SK-N-SH (cell line): ENCODE measurements at regions not wholly inside any gene's neighbourhood (a gene's known extent, or its start where the extent isn't known, plus 50 kb on each side); places are given as distances from the start of the nearest gene placed in this dataset.

ENCODE experiments used
- CTCF ChIA-PET: fragments of 300-600, 350-600 bp; formaldehyde crosslinking; extraction: SDS; loops from one replicate; lab custom pipeline; 2021; lab: Yijun Ruan, JAX
- POLR2A ChIA-PET: fragments of 350-600 bp; sonication (Branson Sonifier 250); formaldehyde crosslinking; extraction: SDS; loops from one replicate; lab custom pipeline; 2020; ENCODE audit warnings: antibody characterized with exemption, inconsistent platforms; lab: Yijun Ruan, JAX
- DNase-seq: peaks from one replicate; pipeline ENCODE4 v3.0.0; 2012
- H2AFZ ChIP-seq: fragments of 200-600 bp; sonication (generic); 2 replicates; pipeline ENCODE4 v1.8.1; 2016; ENCODE audit warnings: antibody characterized with exemption, mild to moderate bottlenecking, low read depth
- H3F3A ChIP-seq: fragments of 200-600 bp; sonication (generic); replicated peaks from 2 replicates; pipeline ENCODE3; 2016; ENCODE audit warnings: antibody characterized with exemption, mild to moderate bottlenecking; ENCODE audit not compliant: insufficient read depth
- H3K27ac ChIP-seq, 2 experiments: fragments of 200-500 bp in 1 of 2; fragments of 200-600 bp in 1 of 2; sonication (Bioruptor generic) in 1 of 2; sonication (generic), shearing (Covaris generic) in 1 of 2; 2 replicates each; pipeline versions ENCODE4 v1.5.1 to v1.6.1; 2014 to 2016; ENCODE audit warnings: low read depth in 2 of 2, inconsistent platforms in 1 of 2, low read length in 1 of 2, mild to moderate bottlenecking in 1 of 2, mixed read lengths in 1 of 2
- H3K27me3 ChIP-seq: fragments of 200-600 bp; sonication (generic), shearing (Covaris generic); 2 replicates; pipeline ENCODE4 v1.6.1; 2016; ENCODE audit warnings: mixed run types; ENCODE audit not compliant: insufficient read depth
- H3K36me3 ChIP-seq, 2 experiments: fragments of 200-500 bp in 1 of 2; fragments of 200-600 bp in 1 of 2; sonication (Bioruptor generic) in 1 of 2; sonication (generic) in 1 of 2; replicated peaks in 1 of 2; 2 replicates each; pipeline versions ENCODE3 to v1.5.1; 2014 to 2016; ENCODE audit warnings: low read length in 1 of 2, mild to moderate bottlenecking in 1 of 2; ENCODE audit not compliant: insufficient read depth in 2 of 2, control insufficient read depth in 1 of 2
- H3K4me1 ChIP-seq, 2 experiments: fragments of 200-500 bp in 1 of 2; fragments of 200-600 bp in 1 of 2; sonication (Bioruptor generic) in 1 of 2; sonication (generic), shearing (Covaris generic) in 1 of 2; 2 replicates each; pipeline versions ENCODE4 v1.5.1 to v1.6.1; 2014 to 2016; ENCODE audit warnings: low read depth in 1 of 2, low read length in 1 of 2, mixed run types in 1 of 2; ENCODE audit not compliant: insufficient read depth in 2 of 2, control insufficient read depth in 1 of 2
- H3K4me2 ChIP-seq: fragments of 200-600 bp; sonication (generic), shearing (Covaris generic); 2 replicates; pipeline ENCODE4 v1.6.1; 2017; ENCODE audit warnings: mixed run types
- H3K4me3 ChIP-seq, 2 experiments: fragments of 200-500 bp in 1 of 2; fragments of 200-600 bp in 1 of 2; sonication (Bioruptor generic) in 1 of 2; sonication (generic), shearing (Covaris generic) in 1 of 2; 2 replicates each; pipeline versions ENCODE4 v1.5.1 to v1.8.1; 2014 to 2016; ENCODE audit warnings: low read depth in 2 of 2, inconsistent platforms in 1 of 2, low read length in 1 of 2, mild to moderate bottlenecking in 1 of 2, mixed read lengths in 1 of 2, moderate library complexity in 1 of 2
- H3K79me2 ChIP-seq: fragments of 200-600 bp; sonication (generic); 2 replicates; pipeline ENCODE4 v1.8.1; 2017; ENCODE audit warnings: mild to moderate bottlenecking; ENCODE audit not compliant: insufficient read depth
- H3K9ac ChIP-seq: fragments of 200-600 bp; sonication (generic); 2 replicates; pipeline ENCODE4 v1.6.1; 2017; ENCODE audit warnings: mixed run types
- H3K9me2 ChIP-seq: fragments of 200-600 bp; sonication (generic); 2 replicates; pipeline ENCODE4 v1.6.1; 2017; ENCODE audit warnings: mixed run types
- H3K9me3 ChIP-seq: fragments of 200-600 bp; sonication (generic); 2 replicates; pipeline ENCODE4 v1.6.1; 2017; ENCODE audit warnings: mixed run types, mild to moderate bottlenecking, moderate library complexity
- H4K20me1 ChIP-seq: fragments of 200-600 bp; sonication (generic); 2 replicates; pipeline ENCODE4 v1.6.1; 2017; ENCODE audit warnings: mild to moderate bottlenecking, mixed run types; ENCODE audit not compliant: insufficient read depth
- ELF1 ChIP-seq: IDR thresholded peaks from 2 replicates; pipeline ENCODE4 v1.4.0; 2012
- EP300 ChIP-seq, 2 experiments: IDR thresholded peaks; 2 replicates each; pipeline versions ENCODE4 v1.4.0 to v1.6.1; 2012; ENCODE audit warnings: borderline replicate concordance in 1 of 2, low read depth in 1 of 2, low read length in 1 of 2
- EZH2phosphoT487 ChIP-seq: fragments of 200-600 bp; sonication (generic); IDR thresholded peaks from 2 replicates; pipeline ENCODE4 v1.6.1; 2017; ENCODE audit warnings: low read depth, mixed run types, mild to moderate bottlenecking, antibody characterized with exemption, moderate library complexity, borderline replicate concordance
- FOXJ3 ChIP-seq: sonication (generic); formaldehyde crosslinking; IDR thresholded peaks from 2 replicates; pipeline ENCODE4 v1.5.1; 2020; ENCODE audit warnings: mild to moderate bottlenecking, missing genetic modification reagents
- FOXM1 ChIP-seq: IDR thresholded peaks from 2 replicates; pipeline ENCODE4 v1.4.0; 2012; ENCODE audit warnings: low read depth, mild to moderate bottlenecking
- GABPA ChIP-seq: IDR thresholded peaks from 2 replicates; pipeline ENCODE4 v1.4.0; 2012; ENCODE audit warnings: low read depth, mild to moderate bottlenecking
- IRF3 ChIP-seq: fragments of 150-350 bp; IDR thresholded peaks from 2 replicates; pipeline ENCODE4 v1.6.1; 2016; ENCODE audit warnings: mild to moderate bottlenecking, low read depth, low read length
- MAX ChIP-seq: IDR thresholded peaks from 2 replicates; pipeline ENCODE4 v1.4.0; 2012; ENCODE audit warnings: low read depth
- MXI1 ChIP-seq: IDR thresholded peaks from 2 replicates; pipeline ENCODE4 v1.6.1; 2012; ENCODE audit warnings: mild to moderate bottlenecking, low read depth, low read length, improper control_type of control experiment
- NRF1 ChIP-seq: IDR thresholded peaks from 2 replicates; pipeline ENCODE4 v1.6.1; 2012; ENCODE audit warnings: low read depth, mild to moderate bottlenecking, low read length
- PBX3 ChIP-seq: IDR thresholded peaks from 2 replicates; pipeline ENCODE4; 2012
- RAD21 ChIP-seq: IDR thresholded peaks from 2 replicates; pipeline ENCODE4 v1.6.1; 2012; ENCODE audit warnings: mild to moderate bottlenecking, low read length
- REST ChIP-seq: IDR thresholded peaks from 2 replicates; pipeline ENCODE4 v1.6.1; 2012; ENCODE audit warnings: mild to moderate bottlenecking, low read depth, low read length, moderate library complexity
- TAF1 ChIP-seq: IDR thresholded peaks from 2 replicates; pipeline ENCODE4 v1.6.1; 2012; ENCODE audit warnings: low read depth, mild to moderate bottlenecking, low read length, moderate library complexity, borderline replicate concordance
- TEAD4 ChIP-seq: IDR thresholded peaks from 2 replicates; pipeline ENCODE4 v1.4.0; 2012; ENCODE audit warnings: mild to moderate bottlenecking, borderline replicate concordance; ENCODE audit not compliant: insufficient read depth
- USF2 ChIP-seq: fragments of 150-350 bp; IDR thresholded peaks from 2 replicates; pipeline ENCODE4 v1.6.1; 2017; ENCODE audit warnings: antibody characterized with exemption, low read length, low read depth, borderline replicate concordance
- ZBTB33 ChIP-seq: IDR thresholded peaks from 2 replicates; pipeline ENCODE4 v1.4.0; 2012; ENCODE audit warnings: low read depth, borderline replicate concordance
- WGBS: methylation state at CpG from one replicate; pipeline ENCODE4 v1.1.6; 2017; ENCODE audit warnings: low lambda C conversion rate; 5-methylcytosine and 5-hydroxymethylcytosine counted together

GRCh38 chr2:47301277-47301618 is 67.9 kb upstream of the EPCAM start (continued):
- TF ChIP-seq USF2, result no peak

GRCh38 chr2:47300609-47301276 is 68.4 kb upstream of the EPCAM start:
- WGBS, result 93% methylated on average over 3 of the region's 3 CpGs
- CTCF ChIA-PET, result interaction anchor here (0.6 to 3.5 kb wide), 6 partner anchors 9 to 891 kb away, joined by 3 to 16 read pairs (median 9); no protein-coding TSS in a partner anchor
- POLR2A ChIA-PET, result no interaction called here

More at GRCh38 chr2:47300609-47301276, 68.4 kb upstream of the EPCAM start:
- Histone ChIP-seq H3K27me3 (no peaks in the 10 kb centered on the region), H3F3A (no peaks in the 10 kb centered on the region), H3K79me2 (no peaks in the 10 kb centered on the region), H3K9me3 (no peaks in the 10 kb centered on the region), H2AFZ (no peak overlapping the region), H3K27ac (no peak overlapping the region), H3K36me3 (no peaks in the 10 kb centered on the region), H3K4me3 (no peak overlapping the region), H3K9me2 (no peaks in the 10 kb centered on the region), H4K20me1 (no peaks in the 10 kb centered on the region), H3K4me2 (no peak overlapping the region), H3K4me1 (peaks cover 2 to 5% of the 10 kb centered on the region in 2 experiments; a peak in 3 of 4 replicates), H3K9ac (no peak overlapping the region)
- no peak for DNase-seq
- no peak for TF ChIP-seq EZH2phosphoT487
- no peak for TF ChIP-seq REST
- no peak for TF ChIP-seq ELF1
- TF ChIP-seq PBX3, result no peak
- TF ChIP-seq MAX, result no peak
- TF ChIP-seq TEAD4, result no peak
- no peak for TF ChIP-seq TAF1
- TF ChIP-seq ZBTB33, result no peak
- TF ChIP-seq FOXM1, result no peak
- no peak for TF ChIP-seq IRF3
- no peak for TF ChIP-seq RAD21
- TF ChIP-seq MXI1, result no peak
- no peak for TF ChIP-seq FOXJ3 (CRISPR knock-in tag)
- no peak for TF ChIP-seq GABPA
- TF ChIP-seq USF2, result no peak
- TF ChIP-seq NRF1, result no peak
- no peak for TF ChIP-seq EP300 (IDR thresholded peaks at IDR 0.05; ENCODE audit: borderline replicate concordance in 1 of 2, low read depth in 1 of 2, low read length in 1 of 2)
